CD4-positive, CD25-positive, alpha-beta regulatory T cell (primary cell): ENCODE measurements at regions not wholly inside any gene's neighbourhood (a gene's known extent, or its start where the extent isn't known, plus 50 kb on each side); places are given as distances from the start of the nearest gene placed in this dataset.

ENCODE experiments used
- ATAC-seq, 2 donors: fragments of 150-1000 bp; cut with Tn5 transposase; one replicate each; pipeline ENCODE4 v1.10.0; 2021; ENCODE audit warnings: low read depth in 2 of 2, moderate number of reproducible peaks in 2 of 2, moderate library complexity in 1 of 2
- DNase-seq, 3 donors: peaks; one replicate each; pipeline versions ENCODE4 v3.0.0 to v3.0.0-alpha.2; 2012 to 2022; ENCODE audit warnings: mixed read lengths in 1 of 3
- H3K27ac ChIP-seq: one replicate; pipeline ENCODE4 v1.7.0; 2013; ENCODE audit warnings: mild to moderate bottlenecking, low read length; ENCODE audit not compliant: insufficient read depth, poor library complexity, severe bottlenecking
- H3K27me3 ChIP-seq: one replicate; pipeline ENCODE4 v1.7.0; 2013; ENCODE audit warnings: low read length; ENCODE audit not compliant: control insufficient read depth, insufficient read depth
- H3K36me3 ChIP-seq: one replicate; pipeline ENCODE4 v1.7.0; 2013; ENCODE audit warnings: mild to moderate bottlenecking, low read length, moderate library complexity; ENCODE audit not compliant: control insufficient read depth, insufficient read depth
- H3K4me1 ChIP-seq: 2 replicates; pipeline ENCODE4 v1.7.0; 2013; ENCODE audit warnings: mild to moderate bottlenecking, low read length; ENCODE audit not compliant: insufficient read depth, control insufficient read depth, poor library complexity, severe bottlenecking
- H3K4me3 ChIP-seq: one replicate; pipeline ENCODE4 v1.7.0; 2013; ENCODE audit warnings: low read depth, mild to moderate bottlenecking, low read length, moderate library complexity
- H3K9me3 ChIP-seq, 2 experiments: 1 replicate in 1 of 2; 2 replicates in 1 of 2; pipeline ENCODE4 v1.7.0; 2013; ENCODE audit warnings: low read length in 2 of 2, mild to moderate bottlenecking in 1 of 2, moderate library complexity in 1 of 2; ENCODE audit not compliant: control insufficient read depth in 2 of 2
- H3K27ac Mint-ChIP-seq, 3 donors: one replicate each; pipeline ENCODE4 v1.8.0; 2020 to 2022; ENCODE audit warnings: mild to moderate bottlenecking in 3 of 3, mixed read lengths in 3 of 3, moderate library complexity in 2 of 3
- H3K27me3 Mint-ChIP-seq: one replicate; pipeline ENCODE4 v1.8.0; 2022; ENCODE audit warnings: mild to moderate bottlenecking, mixed read lengths
- H3K36me3 Mint-ChIP-seq: one replicate; pipeline ENCODE4 v1.8.0; 2020; ENCODE audit warnings: mixed read lengths
- H3K4me1 Mint-ChIP-seq, 4 donors: one replicate each; pipeline ENCODE4 v1.8.0; 2020 to 2022; ENCODE audit warnings: mixed read lengths in 4 of 4, mild to moderate bottlenecking in 1 of 4
- H3K4me3 Mint-ChIP-seq, 4 donors: one replicate each; pipeline ENCODE4 v1.8.0; 2020 to 2022; ENCODE audit warnings: mild to moderate bottlenecking in 4 of 4, mixed read lengths in 4 of 4, moderate library complexity in 3 of 4
- H3K9me3 Mint-ChIP-seq, 7 donors: one replicate each; pipeline ENCODE4 v1.8.0; 2020 to 2022; ENCODE audit warnings: mixed read lengths in 7 of 7, mild to moderate bottlenecking in 3 of 7, moderate library complexity in 2 of 7

DNA sequence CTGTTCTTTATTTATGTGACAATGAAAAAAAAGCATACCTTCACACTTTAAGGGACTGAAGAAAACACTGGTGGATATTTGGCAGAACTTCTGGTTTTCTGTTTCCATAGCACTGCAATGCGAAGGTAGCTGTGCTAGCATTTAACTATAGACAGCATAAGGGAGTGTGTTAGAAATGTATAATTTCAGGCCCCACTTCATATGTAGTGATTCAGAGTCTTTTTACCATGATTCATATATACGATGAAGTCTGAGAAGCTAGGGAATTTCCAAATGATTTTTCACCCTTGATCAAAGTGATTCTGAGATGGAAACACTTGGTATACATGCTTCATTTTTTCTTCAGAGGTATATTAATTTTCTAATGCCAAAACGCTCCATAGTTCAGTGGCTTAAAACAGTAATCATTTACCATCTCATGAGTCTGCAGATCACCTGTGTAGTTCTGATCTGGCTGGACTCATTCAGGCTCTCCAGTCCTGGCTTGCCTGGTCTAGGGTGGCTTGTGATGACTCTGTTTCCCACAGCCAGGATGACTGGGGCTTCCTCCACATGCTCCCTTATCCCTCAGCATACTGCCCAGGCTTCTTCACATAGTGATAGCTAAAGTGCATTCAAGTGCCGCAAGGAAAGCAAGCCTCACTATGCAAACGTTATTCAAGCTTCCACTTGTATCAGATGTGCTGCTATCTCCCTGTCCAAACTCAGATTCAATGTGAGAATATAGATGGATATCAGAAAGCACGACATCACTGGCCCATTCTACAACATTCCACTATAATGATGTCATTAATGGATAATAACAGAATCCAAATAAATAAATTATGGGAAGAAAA is 790.1 kb downstream of the TECRL start:
- Histone ChIP-seq H3K27me3 (no peaks in the 10 kb centered on the region), H3K27ac (no peak overlapping the region), H3K4me3 (no peak overlapping the region), H3K36me3 (no peaks in the 10 kb centered on the region), H3K4me1 (no peaks in the 10 kb centered on the region), H3K9me3 (no peaks in the 10 kb centered on the region)
- no peak overlapping the region for H3K4me3 Mint-ChIP-seq
- H3K27me3 Mint-ChIP-seq, result no peaks in the 10 kb centered on the region
- H3K9me3 Mint-ChIP-seq, result peaks cover 0 to 10% (median 3%) of the 10 kb centered on the region in 7 donors
- no peaks in the 10 kb centered on the region for H3K36me3 Mint-ChIP-seq
- H3K27ac Mint-ChIP-seq, result no peak overlapping the region
- no peak for ATAC-seq
- H3K4me1 Mint-ChIP-seq, result no peaks in the 10 kb centered on the region
- DNase-seq, result no peak

GRCh38 chr4:63607169-63607872 is 801.9 kb downstream of the TECRL start:
- Mint-ChIP-seq H3K36me3 (no peaks in the 10 kb centered on the region), H3K4me1 (no peaks in the 10 kb centered on the region), H3K27me3 (no peaks in the 10 kb centered on the region), H3K4me3 (no peak overlapping the region), H3K9me3 (peaks cover 4 to 17% (median 9%) of the 10 kb centered on the region in 7 donors), H3K27ac (no peak overlapping the region)
- DNase-seq (no peak), ATAC-seq (no peak)
- Histone ChIP-seq H3K36me3 (no peaks in the 10 kb centered on the region), H3K4me1 (no peaks in the 10 kb centered on the region), H3K27me3 (no peaks in the 10 kb centered on the region), H3K9me3 (no peaks in the 10 kb centered on the region), H3K4me3 (no peak overlapping the region), H3K27ac (no peak overlapping the region)

- no peaks in the 10 kb centered on the region for H3K36me3 ChIP-seq
- peaks cover 3 to 26% (median 13%) of the 10 kb centered on the region in 7 donors for H3K9me3 Mint-ChIP-seq
- no peaks in the 10 kb centered on the region for H3K4me1 ChIP-seq
- no peaks in the 10 kb centered on the region for H3K4me1 Mint-ChIP-seq
- no peak for ATAC-seq
- H3K4me3 ChIP-seq, result no peak overlapping the region
- DNase-seq, result no peak
- no peaks in the 10 kb centered on the region for H3K27me3 ChIP-seq
- H3K27ac ChIP-seq, result no peak overlapping the region
- no peak overlapping the region for H3K27ac Mint-ChIP-seq
- H3K9me3 ChIP-seq, result peaks cover 0 to 4% of the 10 kb centered on the region in 2 experiments
- no peaks in the 10 kb centered on the region for H3K36me3 Mint-ChIP-seq
- no peak overlapping the region for H3K4me3 Mint-ChIP-seq
- H3K27me3 Mint-ChIP-seq, result no peaks in the 10 kb centered on the region
Measured at GRCh38 chr4:63589796-63590195, 819.5 kb downstream of the TECRL start.

GRCh38 chr4:63583561-63583960 is 825.7 kb downstream of the TECRL start:
- Mint-ChIP-seq H3K36me3 (no peaks in the 10 kb centered on the region), H3K27ac (no peak overlapping the region), H3K4me3 (no peak overlapping the region), H3K27me3 (no peaks in the 10 kb centered on the region), H3K4me1 (no peaks in the 10 kb centered on the region), H3K9me3 (peaks cover 0 to 16% (median 6%) of the 10 kb centered on the region in 7 donors)
- no peak overlapping the region for H3K4me3 ChIP-seq
- H3K9me3 ChIP-seq, result peaks cover 0 to 3% of the 10 kb centered on the region in 2 experiments
- no peaks in the 10 kb centered on the region for H3K27me3 ChIP-seq
- no peaks in the 10 kb centered on the region for H3K36me3 ChIP-seq
- H3K27ac ChIP-seq, result no peak overlapping the region
- DNase-seq, result no peak
- H3K4me1 ChIP-seq, result no peaks in the 10 kb centered on the region
- ATAC-seq, result no peak

GRCh38 chr4:63583007-63583406 is 826.2 kb downstream of the TECRL start:
- ATAC-seq (no peak), DNase-seq (no peak)
- H3K27me3 ChIP-seq, result no peaks in the 10 kb centered on the region
- H3K4me3 ChIP-seq, result no peak overlapping the region
- peaks cover 3 to 5% of the 10 kb centered on the region in 2 experiments for H3K9me3 ChIP-seq
- no peaks in the 10 kb centered on the region for H3K4me1 ChIP-seq
- H3K36me3 ChIP-seq, result no peaks in the 10 kb centered on the region
- H3K27ac Mint-ChIP-seq, result no peak overlapping the region
- no peak overlapping the region for H3K27ac ChIP-seq
- H3K9me3 Mint-ChIP-seq, result peaks cover 0 to 20% (median 7%) of the 10 kb centered on the region in 7 donors
- no peaks in the 10 kb centered on the region for H3K36me3 Mint-ChIP-seq
- H3K4me3 Mint-ChIP-seq, result no peak overlapping the region
- no peaks in the 10 kb centered on the region for H3K27me3 Mint-ChIP-seq
- H3K4me1 Mint-ChIP-seq, result no peaks in the 10 kb centered on the region

- H3K36me3 ChIP-seq, result no peaks in the 10 kb centered on the region
- H3K4me1 ChIP-seq, result no peaks in the 10 kb centered on the region
- Mint-ChIP-seq H3K27ac (no peak overlapping the region), H3K4me3 (no peak overlapping the region), H3K27me3 (no peaks in the 10 kb centered on the region), H3K4me1 (no peaks in the 10 kb centered on the region), H3K36me3 (no peaks in the 10 kb centered on the region), H3K9me3 (peaks cover 0 to 20% (median 6%) of the 10 kb centered on the region in 7 donors)
- H3K9me3 ChIP-seq, result peaks cover 0 to 15% of the 10 kb centered on the region in 2 experiments
- DNase-seq, result no peak
- no peak overlapping the region for H3K27ac ChIP-seq
- no peak overlapping the region for H3K4me3 ChIP-seq
- H3K27me3 ChIP-seq, result no peaks in the 10 kb centered on the region
- no peak for ATAC-seq
Measured at GRCh38 chr4:63580796-63581475, 828.3 kb downstream of the TECRL start.

DNA sequence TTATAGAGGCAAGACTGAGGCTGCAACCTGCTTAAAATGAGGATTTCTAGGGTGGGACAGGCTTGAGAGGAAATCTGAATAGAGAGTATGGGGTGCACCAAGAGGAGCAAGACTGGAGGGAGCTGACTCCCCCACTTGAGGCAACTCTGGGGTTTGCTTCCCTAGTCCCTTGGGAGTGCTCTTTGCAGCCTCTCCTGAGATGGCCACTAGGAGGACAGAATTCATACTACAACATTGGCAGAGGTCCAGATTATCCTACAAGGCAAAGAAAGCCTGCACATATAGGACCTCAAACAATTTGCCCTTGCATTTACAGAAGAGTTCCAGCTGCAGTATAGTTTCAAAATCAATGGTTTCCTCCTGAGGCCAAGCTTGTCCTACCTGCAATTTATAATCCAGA is 830.9 kb downstream of the TECRL start:
- no peaks in the 10 kb centered on the region for H3K36me3 Mint-ChIP-seq
- no peak overlapping the region for H3K4me3 Mint-ChIP-seq
- Histone ChIP-seq H3K4me1 (no peaks in the 10 kb centered on the region), H3K27me3 (no peaks in the 10 kb centered on the region), H3K4me3 (no peak overlapping the region), H3K27ac (no peak overlapping the region), H3K36me3 (no peaks in the 10 kb centered on the region), H3K9me3 (peaks cover 0 to 24% of the 10 kb centered on the region in 2 experiments)
- H3K4me1 Mint-ChIP-seq, result no peaks in the 10 kb centered on the region
- H3K27me3 Mint-ChIP-seq, result no peaks in the 10 kb centered on the region
- no peak for ATAC-seq
- DNase-seq, result no peak
- peaks cover 0 to 20% (median 6%) of the 10 kb centered on the region in 7 donors for H3K9me3 Mint-ChIP-seq
- H3K27ac Mint-ChIP-seq, result no peak overlapping the region
